Kidney (tissue), 13 donors: ENCODE measurements at regions not wholly inside any gene's neighbourhood (a gene's known extent, or its start where the extent isn't known, plus 50 kb on each side); places are given as distances from the start of the nearest gene placed in this dataset.

Experiments used
- DNase-seq, 5 donors: peaks; one replicate each; pipeline ENCODE4 v3.0.0-alpha.2; 2013 to 2020
- FAIRE-seq: peaks from 2 replicates; lab custom pipeline; 2012; peaks lifted over from hg19 to GRCh38; lab: Jason Lieb, UNC
- H3K27ac ChIP-seq, 2 donors: one replicate each; pipeline ENCODE4 v1.7.0; 2013; ENCODE audit warnings: low read depth in 2 of 2, low read length in 2 of 2, inconsistent platforms in 1 of 2
- H3K27me3 ChIP-seq: one replicate; pipeline ENCODE4 v1.7.1; 2013; ENCODE audit warnings: low read length, inconsistent platforms; ENCODE audit not compliant: control insufficient read depth, insufficient read depth
- H3K36me3 ChIP-seq, 3 donors: one replicate each; pipeline versions ENCODE4 v1.7.0 to v1.7.1; 2013; ENCODE audit warnings: low read length in 3 of 3, control low read depth in 1 of 3, inconsistent platforms in 1 of 3; ENCODE audit not compliant: insufficient read depth in 3 of 3, control insufficient read depth in 2 of 3
- H3K4me1 ChIP-seq, 3 donors: one replicate each; pipeline versions ENCODE4 v1.7.0 to v1.7.1; 2013; ENCODE audit warnings: low read length in 3 of 3, inconsistent platforms in 1 of 3, low read depth in 1 of 3; ENCODE audit not compliant: control insufficient read depth in 2 of 3, insufficient read depth in 2 of 3
- H3K4me3 ChIP-seq, 3 donors: one replicate each; pipeline versions ENCODE4 v1.7.0 to v1.8.1; 2013; ENCODE audit warnings: low read length in 3 of 3, control low read depth in 1 of 3, inconsistent platforms in 1 of 3
- H3K9ac ChIP-seq, 3 donors: one replicate each; pipeline versions ENCODE4 v1.7.0 to v1.7.1; 2013; ENCODE audit warnings: low read length in 3 of 3, control low read depth in 1 of 3, inconsistent platforms in 1 of 3
- H3K9me3 ChIP-seq, 3 donors: one replicate each; pipeline versions ENCODE4 v1.7.0 to v1.7.1; 2013; ENCODE audit warnings: low read length in 3 of 3, control low read depth in 1 of 3, inconsistent platforms in 1 of 3; ENCODE audit not compliant: control insufficient read depth in 2 of 3, insufficient read depth in 1 of 3
- intact Hi-C: fragments of 100-400 bp; cut with DNase I; formaldehyde crosslinking; loops from one replicate; pipeline ENCODE4 v1.11.1; 2022
- TF ChIP-seq, protein P1 (sequence below): IDR thresholded peaks from 3 replicates; pipeline ENCODE4 v1.5.1; 2012; ENCODE audit warnings: mild to moderate bottlenecking, moderate library complexity, borderline replicate concordance; ENCODE audit not compliant: insufficient read depth; ENCODE audit errors: extremely low read depth
- donor health status: control.
- donor health status: control.
- donor health status: control.
- donor health status: control.
- donor health status: control.
- donor health status: DM: yes; HTN: yes; CAD: no.
- donor health status: Normal renal cell carcinoma (clear cell type).

DNA sequence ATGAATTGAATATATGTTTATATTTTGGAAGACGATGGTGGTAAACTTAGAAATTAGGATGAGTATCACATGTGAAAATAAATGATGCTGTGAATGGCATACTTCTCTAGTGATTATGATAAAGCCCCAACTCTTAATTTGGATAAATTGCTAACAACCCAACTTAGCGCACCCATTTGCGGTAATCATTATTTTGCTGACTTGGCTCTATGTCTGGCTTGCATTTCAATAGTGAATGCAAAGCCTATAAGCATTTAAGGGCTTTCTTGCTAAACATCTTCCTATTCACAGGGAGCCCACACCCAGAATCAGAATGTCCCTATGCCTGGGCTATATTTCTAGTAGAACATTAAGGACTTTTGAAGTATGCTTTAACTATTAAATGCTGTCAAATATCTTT is 910.7 kb upstream of the FANCL start:
- no peak overlapping the region for H3K9ac ChIP-seq
- H3K4me1 ChIP-seq = no peaks in the 10 kb centered on the region
- FAIRE-seq (no peak), DNase-seq (no peak)
- TF ChIP-seq, protein P1, sequence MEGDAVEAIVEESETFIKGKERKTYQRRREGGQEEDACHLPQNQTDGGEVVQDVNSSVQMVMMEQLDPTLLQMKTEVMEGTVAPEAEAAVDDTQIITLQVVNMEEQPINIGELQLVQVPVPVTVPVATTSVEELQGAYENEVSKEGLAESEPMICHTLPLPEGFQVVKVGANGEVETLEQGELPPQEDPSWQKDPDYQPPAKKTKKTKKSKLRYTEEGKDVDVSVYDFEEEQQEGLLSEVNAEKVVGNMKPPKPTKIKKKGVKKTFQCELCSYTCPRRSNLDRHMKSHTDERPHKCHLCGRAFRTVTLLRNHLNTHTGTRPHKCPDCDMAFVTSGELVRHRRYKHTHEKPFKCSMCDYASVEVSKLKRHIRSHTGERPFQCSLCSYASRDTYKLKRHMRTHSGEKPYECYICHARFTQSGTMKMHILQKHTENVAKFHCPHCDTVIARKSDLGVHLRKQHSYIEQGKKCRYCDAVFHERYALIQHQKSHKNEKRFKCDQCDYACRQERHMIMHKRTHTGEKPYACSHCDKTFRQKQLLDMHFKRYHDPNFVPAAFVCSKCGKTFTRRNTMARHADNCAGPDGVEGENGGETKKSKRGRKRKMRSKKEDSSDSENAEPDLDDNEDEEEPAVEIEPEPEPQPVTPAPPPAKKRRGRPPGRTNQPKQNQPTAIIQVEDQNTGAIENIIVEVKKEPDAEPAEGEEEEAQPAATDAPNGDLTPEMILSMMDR = no peak
- no peak overlapping the region for H3K27ac ChIP-seq
- H3K36me3 ChIP-seq = no peaks in the 10 kb centered on the region
- intact Hi-C loops = no loop called here
- H3K9me3 ChIP-seq = no peaks in the 10 kb centered on the region
- H3K4me3 ChIP-seq = no peak overlapping the region
- no peaks in the 10 kb centered on the region for H3K27me3 ChIP-seq

DNA sequence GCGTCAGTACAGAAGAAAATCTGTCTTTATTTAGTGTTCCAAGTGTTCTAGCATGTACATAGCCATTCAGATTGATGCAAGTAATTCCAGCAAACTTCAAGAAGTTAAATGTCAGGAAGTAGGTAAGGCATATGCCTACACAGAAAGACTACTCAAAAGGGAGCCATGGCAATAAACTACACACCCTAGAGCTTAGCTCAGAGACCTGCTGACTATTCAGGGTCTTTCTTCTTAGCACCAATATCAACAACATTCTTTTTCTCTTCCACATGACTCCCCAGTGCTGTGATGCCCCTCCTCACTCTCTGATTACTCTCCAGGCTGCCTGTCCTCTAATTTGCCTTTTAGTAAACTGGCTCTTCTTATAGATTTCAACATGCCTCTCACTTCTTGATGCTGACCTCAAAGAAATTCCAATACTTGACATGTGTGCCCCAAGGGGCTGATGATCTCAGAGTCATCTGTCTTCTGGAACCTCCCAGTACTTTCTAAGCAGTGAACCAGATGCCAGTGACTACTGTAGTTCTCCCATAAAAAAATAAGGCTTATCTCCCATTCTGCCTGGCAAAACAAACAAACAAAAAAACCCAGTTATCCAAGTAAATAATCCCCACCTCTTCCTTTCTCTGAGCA is 909.2 kb upstream of the FANCL start:
- no peak for FAIRE-seq
- Histone ChIP-seq H3K27ac (no peak overlapping the region), H3K4me1 (no peaks in the 10 kb centered on the region), H3K36me3 (no peaks in the 10 kb centered on the region), H3K27me3 (no peaks in the 10 kb centered on the region), H3K9ac (no peak overlapping the region), H3K4me3 (no peak overlapping the region), H3K9me3 (no peaks in the 10 kb centered on the region)
- intact Hi-C loops = no loop called here
- TF ChIP-seq, protein P1 = no peak
- DNase-seq = no peak

GRCh38 chr2:59149271-59149670 is 908.1 kb upstream of the FANCL start:
- DNase-seq = no peak
- no peaks in the 10 kb centered on the region for H3K9me3 ChIP-seq
- no peaks in the 10 kb centered on the region for H3K27me3 ChIP-seq
- no peak overlapping the region for H3K27ac ChIP-seq
- no peaks in the 10 kb centered on the region for H3K4me1 ChIP-seq
- TF ChIP-seq, protein P1 = no peak
- FAIRE-seq = no peak
- no peak overlapping the region for H3K9ac ChIP-seq
- intact Hi-C loops = no loop called here
- no peaks in the 10 kb centered on the region for H3K36me3 ChIP-seq
- H3K4me3 ChIP-seq = no peak overlapping the region

DNA sequence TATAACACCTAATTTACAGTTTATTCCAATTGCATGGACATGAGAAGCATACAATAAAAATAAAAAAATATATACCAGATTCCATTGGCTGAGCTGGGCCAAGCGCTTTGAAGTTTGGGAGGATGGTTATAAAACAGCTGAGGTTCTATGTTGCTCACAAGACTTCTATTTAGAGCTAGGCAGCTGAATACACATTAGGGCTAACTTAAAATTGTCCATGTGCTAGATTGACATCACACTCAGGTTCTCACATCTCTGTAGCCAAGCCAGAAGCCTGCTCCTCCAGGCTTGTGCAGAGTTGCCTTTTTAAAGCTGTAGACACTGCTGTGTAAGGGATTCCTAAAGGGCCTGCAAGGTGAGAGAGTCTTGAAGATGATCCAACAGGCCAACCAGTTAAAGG is 871.1 kb upstream of the FANCL start:
- H3K27me3 ChIP-seq = no peaks in the 10 kb centered on the region
- no peaks in the 10 kb centered on the region for H3K36me3 ChIP-seq
- no peak overlapping the region for H3K4me3 ChIP-seq
- no peaks in the 10 kb centered on the region for H3K4me1 ChIP-seq
- no peak overlapping the region for H3K9ac ChIP-seq
- no peaks in the 10 kb centered on the region for H3K9me3 ChIP-seq
- TF ChIP-seq, protein P1 = no peak
- FAIRE-seq (no peak), DNase-seq (no peak)
- intact Hi-C loops = no loop called here
- H3K27ac ChIP-seq = no peak overlapping the region
